ENCODE measurements at regions not wholly inside any gene's neighbourhood (a gene's known extent, or its start where the extent isn't known, plus 50 kb on each side); places are given as distances from the start of the nearest gene placed in this dataset.

- CTCF ChIA-PET, result interaction anchor here (0.7 to 2.6 kb wide), 12 partner anchors 8 to 217 kb away, joined by 3 to 11 read pairs (median 4); no protein-coding TSS in a partner anchor
Measured at GRCh38 chr9:73073337-73074175, 78.1 kb upstream of the ANXA1 start.

GRCh38 chr9:73067074-73067473, 84.6 kb upstream of the ANXA1 start:
- H3K9me3 ChIP-seq, result peaks cover 24% of the 10 kb centered on the region; the same call in 1 of the 3 replicates
- no peaks in the 10 kb centered on the region; the same call in 2 of the 3 replicates for H3K4me1 ChIP-seq
- H3K4me2 ChIP-seq, result no peak overlapping the region
- ChIA-PET POLR2A (no interaction called here), CTCF (interaction anchor here (1.1 to 4.0 kb wide), 8 partner anchors 9 to 195 kb away, joined by 3 to 12 read pairs (median 5); no protein-coding TSS in a partner anchor)
- 97% methylated on average over 2 of the region's 2 CpGs for WGBS (ENCODE audit: missing lambda C conversion rate)
- ATAC-seq, result peak in 1 of 2 experiments; percentile 26; a peak in 3 of 6 replicates
- no peak overlapping the region for H3K4me3 ChIP-seq
- no peak for TF ChIP-seq REST (IDR thresholded peaks at IDR 0.05)
- no peak for TF ChIP-seq FOSL2 (IDR thresholded peaks at IDR 0.05)
- no peak for TF ChIP-seq FOSL2 (CRISPR knock-in tag; IDR thresholded peaks at IDR 0.05)
- no peak for TF ChIP-seq MAZ (IDR thresholded peaks at IDR 0.05; ENCODE audit: borderline replicate concordance, low read depth, low read length)
- no peak for TF ChIP-seq CHD2 (IDR thresholded peaks at IDR 0.05; ENCODE audit: low read length, partially characterized antibody)
- TF ChIP-seq HDAC2 (IDR thresholded peaks at IDR 0.05), result no peak
- no peak for TF ChIP-seq RARB (CRISPR knock-in tag; IDR thresholded peaks at IDR 0.05)
- TF ChIP-seq NR3C1 (IDR thresholded peaks at IDR 0.05), result no peak
- no peak for TF ChIP-seq PBX3 (IDR thresholded peaks at IDR 0.05)
- no peak for TF ChIP-seq NFE2L2 (conservative IDR thresholded peaks at IDR 0.05; ENCODE audit: low read length)
- TF ChIP-seq HOXB13 (CRISPR knock-in tag; IDR thresholded peaks at IDR 0.05; ENCODE audit: low read depth), result no peak
- TF ChIP-seq MAFK (IDR thresholded peaks at IDR 0.05; ENCODE audit: partially characterized antibody), result no peak
- no peak for DNase-seq (ENCODE audit: low read depth in 1 of 2, low spot score in 1 of 2)
- FAIRE-seq, result no peak
- H3K27ac ChIP-seq, result peak overlapping the region in 1 of 2 experiments; percentile 74; a peak in 4 of 6 replicates

More at GRCh38 chr9:73073337-73074175, 78.1 kb upstream of the ANXA1 start:
- POLR2A ChIA-PET, result interaction anchor here (0.8 to 1.4 kb wide), 5 partner anchors 22 to 143 kb away, joined by 3 to 4 read pairs (median 3); no protein-coding TSS in a partner anchor
- ATAC-seq (peak; percentile 59 to 64; a peak in 5 of 6 replicates), DNase-seq (ENCODE audit: low read depth in 1 of 2, low spot score in 1 of 2) (peak in 1 of 2 experiments; percentile 91), FAIRE-seq (no peak)
- peak overlapping the region; percentile 71 for H3K4me2 ChIP-seq
- H3K4me1 ChIP-seq, result peaks cover 61% of the 10 kb centered on the region
- 3% methylated on average over 5 of the region's 5 CpGs for WGBS (ENCODE audit: missing lambda C conversion rate)
- TF ChIP-seq, protein P1, sequence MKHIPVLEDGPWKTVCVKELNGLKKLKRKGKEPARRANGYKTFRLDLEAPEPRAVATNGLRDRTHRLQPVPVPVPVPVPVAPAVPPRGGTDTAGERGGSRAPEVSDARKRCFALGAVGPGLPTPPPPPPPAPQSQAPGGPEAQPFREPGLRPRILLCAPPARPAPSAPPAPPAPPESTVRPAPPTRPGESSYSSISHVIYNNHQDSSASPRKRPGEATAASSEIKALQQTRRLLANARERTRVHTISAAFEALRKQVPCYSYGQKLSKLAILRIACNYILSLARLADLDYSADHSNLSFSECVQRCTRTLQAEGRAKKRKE (CRISPR knock-in tag; IDR thresholded peaks at IDR 0.05; ENCODE audit: low read depth), result peak; percentile 25
- peak; percentile 68 for TF ChIP-seq HOXA7 (CRISPR knock-in tag; IDR thresholded peaks at IDR 0.05)
- peak; percentile 65 for TF ChIP-seq HOXB5 (CRISPR knock-in tag; IDR thresholded peaks at IDR 0.05)
- peak; percentile 77; the same call in 1 of the 2 replicates for TF ChIP-seq TP53 (CRISPR knock-in tag; IDR thresholded peaks at IDR 0.05)
- 0 out of 4 replicates have a peak, but pooled peaks of 1 of the 2 experiments have one; percentile 4 for TF ChIP-seq CEBPB (IDR thresholded peaks at IDR 0.05)
- peak; percentile 63; the same call in 1 of the 2 replicates for TF ChIP-seq FOXS1 (CRISPR knock-in tag; IDR thresholded peaks at IDR 0.05)
- TF ChIP-seq RAD21 (conservative IDR thresholded peaks at IDR 0.05 in 1 of 2, IDR thresholded peaks at IDR 0.05 in 1 of 2), result 0 out of 5 replicates have a peak, but pooled peaks of 1 of the 2 experiments have one; percentile 8
- TF ChIP-seq FOSL2 (IDR thresholded peaks at IDR 0.05), result no peak
- TF ChIP-seq FOSL2 (CRISPR knock-in tag; IDR thresholded peaks at IDR 0.05), result peak; percentile 68
- peak; percentile 43; the same call in 1 of the 2 replicates for TF ChIP-seq TFCP2L1 (CRISPR knock-in tag; IDR thresholded peaks at IDR 0.05)
- TF ChIP-seq GATA3 (IDR thresholded peaks at IDR 0.05; ENCODE audit: borderline replicate concordance), result peak; percentile 63; the same call in 1 of the 2 replicates
- TF ChIP-seq HOXB13 (CRISPR knock-in tag; IDR thresholded peaks at IDR 0.05; ENCODE audit: low read depth), result peak; percentile 90; the same call in 1 of the 2 replicates
- TF ChIP-seq EHF (CRISPR knock-in tag; IDR thresholded peaks at IDR 0.05), result peak; percentile 81
- TF ChIP-seq HDAC2 (IDR thresholded peaks at IDR 0.05), result no peak
- peak; percentile 71 for TF ChIP-seq ZNF302 (CRISPR knock-in tag; IDR thresholded peaks at IDR 0.05)
- peak; percentile 79 for TF ChIP-seq HEYL (CRISPR knock-in tag; IDR thresholded peaks at IDR 0.05)
- TF ChIP-seq NFE2L2 (conservative IDR thresholded peaks at IDR 0.05; ENCODE audit: low read length), result peak; percentile 53
- TF ChIP-seq MAFK (IDR thresholded peaks at IDR 0.05; ENCODE audit: partially characterized antibody), result peak; percentile 95
- TF ChIP-seq POLR2AphosphoS2 (conservative IDR thresholded peaks at IDR 0.05; ENCODE audit: low read length), result no peak
- TF ChIP-seq RARB (CRISPR knock-in tag; IDR thresholded peaks at IDR 0.05), result peak; percentile 89; the same call in 1 of the 2 replicates
- TF ChIP-seq POLR2A (IDR thresholded peaks at IDR 0.05; ENCODE audit: low read length), result no peak
- TF ChIP-seq RFX5 (IDR thresholded peaks at IDR 0.05), result no peak
- TF ChIP-seq JUNB (IDR thresholded peaks at IDR 0.05), result no peak
- peak; percentile 95 for TF ChIP-seq HMGXB4 (CRISPR knock-in tag; IDR thresholded peaks at IDR 0.05; ENCODE audit: borderline replicate concordance)
- peak; percentile 34; the same call in 1 of the 2 replicates for TF ChIP-seq FOSB (CRISPR knock-in tag; IDR thresholded peaks at IDR 0.05)
- TF ChIP-seq USF2 (IDR thresholded peaks at IDR 0.05), result no peak
- no peak overlapping the region for H3K4me3 ChIP-seq
- H3K27ac ChIP-seq, result peak overlapping the region; percentile 82 to 89
- peaks cover 17% of the 10 kb centered on the region; the same call in 1 of the 3 replicates for H3K9me3 ChIP-seq

Measured in A549 (cell line).